ENCODE measurements at regions not wholly inside any gene's neighbourhood (a gene's known extent, or its start where the extent isn't known, plus 50 kb on each side); places are given as distances from the start of the nearest gene placed in this dataset.
"Not testable (repeated sequence)": the region's sequence is repeated elsewhere in the genome, so short reads cannot be mapped to it uniquely, and the experiment has no call there.

GRCh38 chr7:127317447-127317961 lies 64.8 kb upstream of the GRM8 start:
- Histone ChIP-seq H3K36me3 (ENCODE audit: control insufficient read depth in 4 of 4, insufficient read depth in 4 of 4, low read length in 3 of 4) (no peaks in the 10 kb centered on the region), H3K4me3 (ENCODE audit: control insufficient read depth in 1 of 7, extremely low read depth in 1 of 7, insufficient read depth in 4 of 7, low read depth in 2 of 7, low read length in 6 of 7) (no peak overlapping the region), H3K27ac (ENCODE audit: insufficient read depth in 1 of 2, low read depth in 1 of 2, low read length in 2 of 2, poor library complexity in 1 of 2, severe bottlenecking in 2 of 2) (no peak overlapping the region), H3K4me1 (ENCODE audit: control extremely low read depth in 1 of 4, control insufficient read depth in 4 of 4, insufficient read depth in 4 of 4, low read length in 3 of 4) (no peaks in the 10 kb centered on the region), H3K9me3 (ENCODE audit: control extremely low read depth in 1 of 5, control insufficient read depth in 4 of 5, insufficient read depth in 2 of 5, low read depth in 1 of 5, low read length in 4 of 5) (no peaks in the 10 kb centered on the region), H3K27me3 (replicated peaks in 2 of 5; ENCODE audit: control insufficient read depth in 4 of 5, insufficient read depth in 5 of 5, low read length in 4 of 5) (peaks cover 0 to 10% (median 4%) of the 10 kb centered on the region in 5 experiments)
- CTCF ChIA-PET = no interaction called here
- no CpG with 5 or more reads among the region's 1 CpG for WGBS (ENCODE audit: insufficient coverage)
- DNase-seq = no peak
- POLR2A ChIA-PET = no interaction called here

GRCh38 chr7:127316819-127317218 lies 64.1 kb upstream of the GRM8 start:
- H3K36me3 ChIP-seq (ENCODE audit: control insufficient read depth in 4 of 4, insufficient read depth in 4 of 4, low read length in 3 of 4); H3K27ac ChIP-seq (ENCODE audit: insufficient read depth in 1 of 2, low read depth in 1 of 2, low read length in 2 of 2, poor library complexity in 1 of 2, severe bottlenecking in 2 of 2); H3K9me3 ChIP-seq (ENCODE audit: control extremely low read depth in 1 of 5, control insufficient read depth in 4 of 5, insufficient read depth in 2 of 5, low read depth in 1 of 5, low read length in 4 of 5); H3K4me3 ChIP-seq (ENCODE audit: control insufficient read depth in 1 of 7, extremely low read depth in 1 of 7, insufficient read depth in 4 of 7, low read depth in 2 of 7, low read length in 6 of 7); POLR2A ChIA-PET; DNase-seq; H3K27me3 ChIP-seq (replicated peaks in 2 of 5; ENCODE audit: control insufficient read depth in 4 of 5, insufficient read depth in 5 of 5, low read length in 4 of 5); H3K4me1 ChIP-seq (ENCODE audit: control extremely low read depth in 1 of 4, control insufficient read depth in 4 of 4, insufficient read depth in 4 of 4, low read length in 3 of 4); CTCF ChIA-PET: not testable (repeated sequence)

DNA sequence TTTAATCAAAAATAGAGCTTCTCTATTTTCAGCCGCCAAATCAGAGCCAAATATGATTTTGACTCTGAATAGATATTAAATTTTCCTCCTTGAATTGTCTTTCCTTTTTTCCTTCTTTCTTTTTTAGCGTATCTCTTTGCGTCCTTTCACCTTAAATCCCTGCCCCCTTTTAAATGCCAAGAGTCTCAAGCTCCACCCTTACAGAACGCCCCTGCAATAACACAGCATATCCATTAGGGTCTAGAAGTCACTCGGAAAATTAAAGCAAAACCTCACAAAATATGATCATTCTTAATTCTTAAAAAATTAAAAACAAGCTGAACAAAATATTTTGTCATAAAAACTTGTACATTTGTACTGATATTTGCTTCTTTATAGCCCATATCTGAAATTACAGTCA lies 51.3 kb upstream of the GRM8 start:
- POLR2A ChIA-PET = interaction anchor here (0.6 kb wide), 1 partner anchor 18 kb away, joined by 3 read pairs; no protein-coding TSS in a partner anchor
- no peaks in the 10 kb centered on the region for H3K4me1 ChIP-seq (ENCODE audit: control extremely low read depth in 1 of 4, control insufficient read depth in 4 of 4, insufficient read depth in 4 of 4, low read length in 3 of 4)
- no peak overlapping the region for H3K4me3 ChIP-seq (ENCODE audit: control insufficient read depth in 1 of 7, extremely low read depth in 1 of 7, insufficient read depth in 4 of 7, low read depth in 2 of 7, low read length in 6 of 7)
- H3K27ac ChIP-seq (ENCODE audit: insufficient read depth in 1 of 2, low read depth in 1 of 2, low read length in 2 of 2, poor library complexity in 1 of 2, severe bottlenecking in 2 of 2) = no peak overlapping the region
- no peak for DNase-seq
- H3K36me3 ChIP-seq (ENCODE audit: control insufficient read depth in 4 of 4, insufficient read depth in 4 of 4, low read length in 3 of 4) = no peaks in the 10 kb centered on the region
- H3K9me3 ChIP-seq (ENCODE audit: control extremely low read depth in 1 of 5, control insufficient read depth in 4 of 5, insufficient read depth in 2 of 5, low read depth in 1 of 5, low read length in 4 of 5) = peaks cover 0 to 1% (median 0%) of the 10 kb centered on the region in 5 experiments
- CTCF ChIA-PET = interaction anchor here (1.4 kb wide), 1 partner anchor 49 kb away, joined by 4 read pairs; no protein-coding TSS in a partner anchor
- H3K27me3 ChIP-seq (replicated peaks in 2 of 5; ENCODE audit: control insufficient read depth in 4 of 5, insufficient read depth in 5 of 5, low read length in 4 of 5) = peaks cover 0 to 2% (median 0%) of the 10 kb centered on the region in 5 experiments
- WGBS (ENCODE audit: insufficient coverage) = 71% methylated on average over 3 of the region's 5 CpGs

- H3K27me3 ChIP-seq (replicated peaks in 2 of 5; ENCODE audit: control insufficient read depth in 4 of 5, insufficient read depth in 5 of 5, low read length in 4 of 5) = peaks cover 0 to 2% (median 0%) of the 10 kb centered on the region in 5 experiments
- ChIA-PET POLR2A (no interaction called here), CTCF (no interaction called here)
- H3K4me3 ChIP-seq (ENCODE audit: control insufficient read depth in 1 of 7, extremely low read depth in 1 of 7, insufficient read depth in 4 of 7, low read depth in 2 of 7, low read length in 6 of 7) = no peak overlapping the region
- H3K36me3 ChIP-seq (ENCODE audit: control insufficient read depth in 4 of 4, insufficient read depth in 4 of 4, low read length in 3 of 4) = no peaks in the 10 kb centered on the region
- H3K27ac ChIP-seq (ENCODE audit: insufficient read depth in 1 of 2, low read depth in 1 of 2, low read length in 2 of 2, poor library complexity in 1 of 2, severe bottlenecking in 2 of 2) = no peak overlapping the region
- DNase-seq = no peak
- no peaks in the 10 kb centered on the region for H3K4me1 ChIP-seq (ENCODE audit: control extremely low read depth in 1 of 4, control insufficient read depth in 4 of 4, insufficient read depth in 4 of 4, low read length in 3 of 4)
- H3K9me3 ChIP-seq (ENCODE audit: control extremely low read depth in 1 of 5, control insufficient read depth in 4 of 5, insufficient read depth in 2 of 5, low read depth in 1 of 5, low read length in 4 of 5) = no peaks in the 10 kb centered on the region
- no CpG with 5 or more reads among the region's 2 CpGs for WGBS (ENCODE audit: insufficient coverage)
These were observed 50.4 kb upstream of the GRM8 start for GRCh38 chr7:127303102-127303501.
